Left ventricle myocardium inferior (tissue), 1 donor: ENCODE measurements at regions not wholly inside any gene's neighbourhood (a gene's known extent, or its start where the extent isn't known, plus 50 kb on each side); places are given as distances from the start of the nearest gene placed in this dataset.

ENCODE experiments used
- DNase-seq: peaks from one replicate; pipeline ENCODE4 v3.0.0-alpha.2; 2020
- H3K27ac ChIP-seq: fragments of 200-600 bp; replicated peaks from 2 replicates; pipeline ENCODE4 v1.8.0; 2021
- H3K27me3 ChIP-seq: fragments of 200-600 bp; 2 replicates; pipeline ENCODE4 v1.8.0; 2021; ENCODE audit warnings: low read depth
- H3K36me3 ChIP-seq: fragments of 200-600 bp; 2 replicates; pipeline ENCODE4 v1.8.0; 2021
- H3K4me1 ChIP-seq: fragments of 200-600 bp; 2 replicates; pipeline ENCODE4 v1.8.0; 2021
- H3K4me3 ChIP-seq: fragments of 200-600 bp; 2 replicates; pipeline ENCODE4 v1.8.0; 2021; ENCODE audit warnings: mild to moderate bottlenecking, moderate library complexity
- H3K9me3 ChIP-seq: fragments of 200-600 bp; replicated peaks from 2 replicates; pipeline ENCODE4 v1.8.0; 2021
- intact Hi-C: fragments of 100-400 bp; cut with micrococcal nuclease; formaldehyde crosslinking; loops from one replicate; pipeline ENCODE4 v1.11.0; 2022
- TF ChIP-seq, protein P1 (sequence below): fragments of 200-600 bp; IDR thresholded peaks from 2 replicates; pipeline ENCODE4 v1.8.0; 2021; ENCODE audit warnings: antibody characterized with exemption, mild to moderate bottlenecking, borderline replicate concordance
- donor health status: DM: no; HTN: yes; CAD: no; lungs with severe emphysema.

GRCh38 chr13:31878495-31878894 lies 139.2 kb downstream of the RXFP2 start:
- no peak overlapping the region for H3K4me3 ChIP-seq
- no peaks in the 10 kb centered on the region for H3K36me3 ChIP-seq
- peak overlapping the region; percentile 31 for H3K27ac ChIP-seq
- H3K27me3 ChIP-seq, result no peaks in the 10 kb centered on the region
- H3K9me3 ChIP-seq, result no peaks in the 10 kb centered on the region
- TF ChIP-seq, protein P1, sequence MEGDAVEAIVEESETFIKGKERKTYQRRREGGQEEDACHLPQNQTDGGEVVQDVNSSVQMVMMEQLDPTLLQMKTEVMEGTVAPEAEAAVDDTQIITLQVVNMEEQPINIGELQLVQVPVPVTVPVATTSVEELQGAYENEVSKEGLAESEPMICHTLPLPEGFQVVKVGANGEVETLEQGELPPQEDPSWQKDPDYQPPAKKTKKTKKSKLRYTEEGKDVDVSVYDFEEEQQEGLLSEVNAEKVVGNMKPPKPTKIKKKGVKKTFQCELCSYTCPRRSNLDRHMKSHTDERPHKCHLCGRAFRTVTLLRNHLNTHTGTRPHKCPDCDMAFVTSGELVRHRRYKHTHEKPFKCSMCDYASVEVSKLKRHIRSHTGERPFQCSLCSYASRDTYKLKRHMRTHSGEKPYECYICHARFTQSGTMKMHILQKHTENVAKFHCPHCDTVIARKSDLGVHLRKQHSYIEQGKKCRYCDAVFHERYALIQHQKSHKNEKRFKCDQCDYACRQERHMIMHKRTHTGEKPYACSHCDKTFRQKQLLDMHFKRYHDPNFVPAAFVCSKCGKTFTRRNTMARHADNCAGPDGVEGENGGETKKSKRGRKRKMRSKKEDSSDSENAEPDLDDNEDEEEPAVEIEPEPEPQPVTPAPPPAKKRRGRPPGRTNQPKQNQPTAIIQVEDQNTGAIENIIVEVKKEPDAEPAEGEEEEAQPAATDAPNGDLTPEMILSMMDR, result no peak
- intact Hi-C loops, result no loop called here
- no peak for DNase-seq
- peaks cover 78% of the 10 kb centered on the region for H3K4me1 ChIP-seq

- H3K36me3 ChIP-seq, result no peaks in the 10 kb centered on the region
- no peak for DNase-seq
- peaks cover 76% of the 10 kb centered on the region for H3K4me1 ChIP-seq
- no peaks in the 10 kb centered on the region for H3K27me3 ChIP-seq
- no peak overlapping the region for H3K4me3 ChIP-seq
- no peak overlapping the region for H3K27ac ChIP-seq
- H3K9me3 ChIP-seq, result no peaks in the 10 kb centered on the region
- TF ChIP-seq, protein P1, result no peak
- intact Hi-C loops, result no loop called here
These were observed 139.6 kb downstream of the RXFP2 start for GRCh38 chr13:31878955-31879354.

GRCh38 chr13:31880851-31881494 lies 141.6 kb downstream of the RXFP2 start:
- TF ChIP-seq, protein P1, result no peak

DNA sequence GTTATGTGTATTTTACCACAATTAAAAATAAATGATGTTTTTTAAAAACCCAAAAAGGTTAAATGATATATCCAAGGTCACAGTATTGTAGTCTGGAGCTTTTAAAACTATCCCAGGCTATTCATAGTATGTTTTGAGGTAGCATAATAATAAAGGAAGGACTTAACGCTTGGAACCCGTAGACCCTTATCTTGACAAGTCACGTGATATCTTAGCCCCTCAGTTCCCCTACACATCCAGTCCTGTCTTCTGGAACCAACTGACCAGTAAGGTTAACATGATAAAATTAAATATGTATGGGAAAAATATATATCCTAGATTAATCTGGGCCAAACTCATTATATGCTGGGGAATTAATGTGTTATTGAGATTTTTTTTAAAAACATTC lies 142.2 kb downstream of the RXFP2 start:
- Histone ChIP-seq H3K4me1 (peaks cover 76% of the 10 kb centered on the region), H3K27me3 (no peaks in the 10 kb centered on the region), H3K27ac (peak overlapping the region; percentile 78), H3K9me3 (no peaks in the 10 kb centered on the region), H3K4me3 (no peak overlapping the region), H3K36me3 (no peaks in the 10 kb centered on the region)
- DNase-seq, result no peak
- TF ChIP-seq, protein P1, result no peak
- intact Hi-C loops, result no loop called here

More at GRCh38 chr13:31880851-31881494, 141.6 kb downstream of the RXFP2 start:
- DNase-seq, result no peak
- Histone ChIP-seq H3K36me3 (no peaks in the 10 kb centered on the region), H3K27ac (peak overlapping the region; percentile 78), H3K4me3 (no peak overlapping the region), H3K9me3 (no peaks in the 10 kb centered on the region), H3K27me3 (no peaks in the 10 kb centered on the region), H3K4me1 (peaks cover 76% of the 10 kb centered on the region)
- intact Hi-C loops, result no loop called here

- Histone ChIP-seq H3K27ac (peak overlapping the region; percentile 78), H3K27me3 (no peaks in the 10 kb centered on the region), H3K36me3 (no peaks in the 10 kb centered on the region), H3K4me3 (no peak overlapping the region), H3K9me3 (no peaks in the 10 kb centered on the region), H3K4me1 (peaks cover 76% of the 10 kb centered on the region)
- TF ChIP-seq, protein P1, result no peak
- DNase-seq, result no peak
- intact Hi-C loops, result no loop called here
These were observed 143.5 kb downstream of the RXFP2 start for GRCh38 chr13:31882794-31883193.
